CD14-positive monocyte (primary cell): ENCODE measurements at regions not wholly inside any gene's neighbourhood (a gene's known extent, or its start where the extent isn't known, plus 50 kb on each side); places are given as distances from the start of the nearest gene placed in this dataset.

ENCODE experiments used
- DNase-seq, 3 donors: peaks; one replicate each; pipeline ENCODE4 v3.0.0-alpha.2; 2011 to 2022
- H2AFZ ChIP-seq: 2 replicates; pipeline ENCODE4 v1.6.0; 2012; ENCODE audit warnings: mild to moderate bottlenecking, low read depth, low read length, inconsistent platforms; ENCODE audit not compliant: insufficient read depth, poor library complexity, severe bottlenecking
- H3K27ac ChIP-seq, 2 donors: 1 replicate in 1 of 2; 2 replicates in 1 of 2; pipeline ENCODE4 v1.5.1; 2012 to 2013; ENCODE audit warnings: low read length in 2 of 2, control low read depth in 1 of 2, inconsistent platforms in 1 of 2, low read depth in 1 of 2, mild to moderate bottlenecking in 1 of 2
- H3K27me3 ChIP-seq, 2 donors: one replicate each; pipeline versions ENCODE4 v1.6.0 to v1.6.1; 2011 to 2013; ENCODE audit warnings: low read length in 2 of 2; ENCODE audit not compliant: control insufficient read depth in 2 of 2, insufficient read depth in 2 of 2
- H3K36me3 ChIP-seq, 2 donors: replicated peaks in 1 of 2; 1 replicate in 1 of 2; 2 replicates in 1 of 2; pipeline versions ENCODE4 v1.5.1 to v1.6.1; 2012 to 2013; ENCODE audit warnings: low read length in 2 of 2, control low read depth in 1 of 2, inconsistent platforms in 1 of 2, mild to moderate bottlenecking in 1 of 2; ENCODE audit not compliant: insufficient read depth in 2 of 2, control insufficient read depth in 1 of 2
- H3K4me1 ChIP-seq, 2 donors: 1 replicate in 1 of 2; 2 replicates in 1 of 2; pipeline versions ENCODE4 v1.5.1 to v1.6.1; 2012 to 2013; ENCODE audit warnings: low read length in 2 of 2, control low read depth in 1 of 2, inconsistent platforms in 1 of 2, mild to moderate bottlenecking in 1 of 2, moderate library complexity in 1 of 2; ENCODE audit not compliant: insufficient read depth in 2 of 2, control insufficient read depth in 1 of 2
- H3K4me2 ChIP-seq: replicated peaks from 2 replicates; pipeline ENCODE3; 2012; ENCODE audit warnings: low read length, moderate library complexity, mild to moderate bottlenecking; ENCODE audit not compliant: poor library complexity, severe bottlenecking; ENCODE audit errors: extremely low read depth
- H3K4me3 ChIP-seq, 3 experiments: fragments of 200-600 bp in 1 of 3; sonication (generic) in 1 of 3; replicated peaks in 1 of 3; 1 replicate in 2 of 3; 2 replicates in 1 of 3; pipeline ENCODE4 v1.5.1; 2011 to 2013; ENCODE audit warnings: low read length in 3 of 3, mild to moderate bottlenecking in 3 of 3, control low read depth in 2 of 3, low read depth in 2 of 3, inconsistent platforms in 1 of 3, moderate library complexity in 1 of 3
- H3K79me2 ChIP-seq: 2 replicates; pipeline ENCODE4 v1.6.0; 2012; ENCODE audit warnings: mild to moderate bottlenecking, control low read depth, inconsistent platforms, low read length, moderate library complexity; ENCODE audit not compliant: insufficient read depth
- H3K9ac ChIP-seq: 2 replicates; pipeline ENCODE4 v1.6.0; 2017; ENCODE audit warnings: low read length, mild to moderate bottlenecking; ENCODE audit not compliant: insufficient read depth, poor library complexity, severe bottlenecking
- H3K9me3 ChIP-seq, 2 donors: replicated peaks in 1 of 2; 1 replicate in 1 of 2; 2 replicates in 1 of 2; pipeline versions ENCODE4 v1.5.1 to v1.6.1; 2012 to 2013; ENCODE audit warnings: low read length in 2 of 2, control low read depth in 1 of 2; ENCODE audit not compliant: control insufficient read depth in 1 of 2, insufficient read depth in 1 of 2
- H4K20me1 ChIP-seq: 2 replicates; pipeline ENCODE4 v1.6.0; 2012; ENCODE audit warnings: mild to moderate bottlenecking, low read length, control low read depth, moderate library complexity; ENCODE audit not compliant: insufficient read depth
- H3K27ac Mint-ChIP-seq, 7 donors: one replicate each; pipeline ENCODE4 v1.8.0; 2020; ENCODE audit warnings: mild to moderate bottlenecking in 7 of 7, mixed read lengths in 7 of 7, moderate library complexity in 6 of 7, inconsistent platforms in 2 of 7
- H3K27me3 Mint-ChIP-seq, 3 donors: one replicate each; pipeline ENCODE4 v1.8.0; 2021 to 2022; ENCODE audit warnings: low read depth in 3 of 3, mild to moderate bottlenecking in 3 of 3, mixed read lengths in 3 of 3, moderate library complexity in 3 of 3, inconsistent platforms in 1 of 3
- H3K36me3 Mint-ChIP-seq, 2 donors: one replicate each; pipeline ENCODE4 v1.8.0; 2020; ENCODE audit warnings: mixed read lengths in 2 of 2, inconsistent platforms in 1 of 2, mild to moderate bottlenecking in 1 of 2
- H3K4me1 Mint-ChIP-seq: one replicate; pipeline ENCODE4 v1.8.0; 2020; ENCODE audit warnings: mild to moderate bottlenecking, mixed read lengths
- H3K4me3 Mint-ChIP-seq, 2 donors: one replicate each; pipeline ENCODE4 v1.8.0; 2020; ENCODE audit warnings: mild to moderate bottlenecking in 2 of 2, mixed read lengths in 2 of 2, moderate library complexity in 1 of 2
- H3K9me3 Mint-ChIP-seq, 7 donors: one replicate each; pipeline ENCODE4 v1.8.0; 2020 to 2022; ENCODE audit warnings: mixed read lengths in 7 of 7, mild to moderate bottlenecking in 6 of 7, moderate library complexity in 6 of 7, inconsistent platforms in 2 of 7
- WGBS: methylation state at CpG from one replicate; pipeline ENCODE4 v1.1.5; 2013; ENCODE audit warnings: missing lambda C conversion rate; ENCODE audit not compliant: insufficient coverage; 5-methylcytosine and 5-hydroxymethylcytosine counted together
- intact Hi-C, 2 donors: fragments of 100-400 bp; cut with micrococcal nuclease; formaldehyde crosslinking; loops; one replicate each; pipeline versions ENCODE4 v1.15.0 to v1.15.1; 2023
- TF ChIP-seq, protein P1 (sequence below): fragments of 200-600 bp; IDR thresholded peaks from one replicate; pipeline ENCODE4 v1.8.0; 2022; ENCODE audit warnings: antibody characterized with exemption, mild to moderate bottlenecking

GRCh38 chr9:87255431-87256155 is 242.1 kb upstream of the DAPK1 start:
- Mint-ChIP-seq H3K27ac (no peak overlapping the region), H3K4me3 (no peak overlapping the region), H3K9me3 (peaks cover 0 to 8% (median 0%) of the 10 kb centered on the region in 7 donors), H3K27me3 (peaks cover 2 to 6% (median 6%) of the 10 kb centered on the region in 3 donors), H3K36me3 (no peaks in the 10 kb centered on the region), H3K4me1 (no peaks in the 10 kb centered on the region)
- Histone ChIP-seq H3K9me3 (no peaks in the 10 kb centered on the region), H3K36me3 (no peaks in the 10 kb centered on the region), H3K79me2 (no peaks in the 10 kb centered on the region), H4K20me1 (no peaks in the 10 kb centered on the region), H3K4me3 (no peak overlapping the region), H3K4me1 (no peaks in the 10 kb centered on the region), H3K27ac (no peak overlapping the region), H2AFZ (no peak overlapping the region), H3K9ac (no peak overlapping the region), H3K27me3 (no peaks in the 10 kb centered on the region), H3K4me2 (no peak overlapping the region)
- TF ChIP-seq, protein P1, sequence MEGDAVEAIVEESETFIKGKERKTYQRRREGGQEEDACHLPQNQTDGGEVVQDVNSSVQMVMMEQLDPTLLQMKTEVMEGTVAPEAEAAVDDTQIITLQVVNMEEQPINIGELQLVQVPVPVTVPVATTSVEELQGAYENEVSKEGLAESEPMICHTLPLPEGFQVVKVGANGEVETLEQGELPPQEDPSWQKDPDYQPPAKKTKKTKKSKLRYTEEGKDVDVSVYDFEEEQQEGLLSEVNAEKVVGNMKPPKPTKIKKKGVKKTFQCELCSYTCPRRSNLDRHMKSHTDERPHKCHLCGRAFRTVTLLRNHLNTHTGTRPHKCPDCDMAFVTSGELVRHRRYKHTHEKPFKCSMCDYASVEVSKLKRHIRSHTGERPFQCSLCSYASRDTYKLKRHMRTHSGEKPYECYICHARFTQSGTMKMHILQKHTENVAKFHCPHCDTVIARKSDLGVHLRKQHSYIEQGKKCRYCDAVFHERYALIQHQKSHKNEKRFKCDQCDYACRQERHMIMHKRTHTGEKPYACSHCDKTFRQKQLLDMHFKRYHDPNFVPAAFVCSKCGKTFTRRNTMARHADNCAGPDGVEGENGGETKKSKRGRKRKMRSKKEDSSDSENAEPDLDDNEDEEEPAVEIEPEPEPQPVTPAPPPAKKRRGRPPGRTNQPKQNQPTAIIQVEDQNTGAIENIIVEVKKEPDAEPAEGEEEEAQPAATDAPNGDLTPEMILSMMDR, result no peak
- WGBS, result 90% methylated on average over 5 of the region's 11 CpGs
- intact Hi-C loops, result no loop called here
- DNase-seq, result no peak

- Histone ChIP-seq H4K20me1 (no peaks in the 10 kb centered on the region), H3K9ac (no peak overlapping the region), H3K9me3 (no peaks in the 10 kb centered on the region), H3K4me1 (no peaks in the 10 kb centered on the region), H3K79me2 (no peaks in the 10 kb centered on the region), H3K27me3 (no peaks in the 10 kb centered on the region), H2AFZ (no peak overlapping the region), H3K4me2 (no peak overlapping the region), H3K36me3 (no peaks in the 10 kb centered on the region), H3K27ac (no peak overlapping the region), H3K4me3 (no peak overlapping the region)
- Mint-ChIP-seq H3K9me3 (peaks cover 0 to 5% (median 0%) of the 10 kb centered on the region in 7 donors), H3K36me3 (no peaks in the 10 kb centered on the region), H3K4me3 (no peak overlapping the region), H3K27ac (no peak overlapping the region), H3K27me3 (peaks cover 2 to 6% (median 6%) of the 10 kb centered on the region in 3 donors), H3K4me1 (no peaks in the 10 kb centered on the region)
- TF ChIP-seq, protein P1, result no peak
- intact Hi-C loops, result no loop called here
- DNase-seq, result no peak
These were observed 240.7 kb upstream of the DAPK1 start for GRCh38 chr9:87256973-87257372.
